HG03571 (cell line): ENCODE measurements at regions not wholly inside any gene's neighbourhood (a gene's known extent, or its start where the extent isn't known, plus 50 kb on each side); places are given as distances from the start of the nearest gene placed in this dataset.
A peak's percentile ranks its signal among the peaks of the same experiment; 100 is the strongest.

Source experiments
- ATAC-seq: cut with Tn5 transposase; IDR thresholded peaks from one replicate; pipeline ENCODE4 v1.9.1; 2021; ENCODE audit not compliant: unreplicated experiment

DNA sequence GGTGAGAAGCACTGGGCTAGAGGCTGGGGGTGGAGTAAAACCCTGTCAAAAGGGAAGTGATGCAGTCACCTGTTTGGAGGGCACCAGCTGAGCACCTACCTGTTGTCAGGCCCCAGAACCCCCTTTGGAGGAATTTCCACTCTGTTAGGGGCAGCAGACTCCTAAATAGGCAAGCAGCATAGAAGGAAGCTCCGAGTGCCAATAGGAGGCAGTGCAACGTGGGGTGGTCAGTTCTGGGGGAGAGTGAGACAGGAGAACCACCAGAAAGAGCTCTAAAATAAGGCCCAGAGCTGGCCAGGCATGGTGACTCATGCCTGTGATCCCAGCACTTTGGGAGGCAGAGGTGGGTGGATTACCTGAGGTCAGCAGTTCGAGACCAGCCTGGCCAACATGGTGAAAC is 203.7 kb upstream of the ZC3H12A start:
- ATAC-seq = no peak

- no peak for ATAC-seq
Observed at GRCh38 chr1:37272626-37273025, 201.8 kb upstream of the ZC3H12A start.

GRCh38 chr1:37274486-37274885 is 199.9 kb upstream of the ZC3H12A start:
- no peak for ATAC-seq

GRCh38 chr1:37274938-37275631 is 199.3 kb upstream of the ZC3H12A start:
- no peak for ATAC-seq

GRCh38 chr1:37277366-37277765 is 197.0 kb upstream of the ZC3H12A start:
- no peak for ATAC-seq

DNA sequence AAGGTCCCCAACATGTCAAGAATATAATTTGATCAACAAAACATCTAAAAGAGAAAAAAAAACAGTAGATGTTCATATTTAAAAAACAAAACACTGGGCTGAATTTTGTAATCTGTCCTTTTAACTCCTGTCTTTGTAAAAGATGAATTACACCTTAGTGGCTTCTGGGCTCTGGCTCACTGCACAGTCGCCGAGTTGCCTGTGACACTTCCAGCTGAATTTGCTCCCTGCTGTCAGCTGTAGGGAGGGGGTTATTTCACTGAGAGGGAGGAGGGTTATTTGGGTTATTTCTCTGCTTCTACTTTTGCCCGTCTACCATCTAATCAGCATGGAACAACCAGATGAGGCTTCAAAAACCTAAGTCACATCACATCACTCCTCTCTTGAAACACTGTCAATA is 193.0 kb upstream of the ZC3H12A start:
- ATAC-seq = no peak

DNA sequence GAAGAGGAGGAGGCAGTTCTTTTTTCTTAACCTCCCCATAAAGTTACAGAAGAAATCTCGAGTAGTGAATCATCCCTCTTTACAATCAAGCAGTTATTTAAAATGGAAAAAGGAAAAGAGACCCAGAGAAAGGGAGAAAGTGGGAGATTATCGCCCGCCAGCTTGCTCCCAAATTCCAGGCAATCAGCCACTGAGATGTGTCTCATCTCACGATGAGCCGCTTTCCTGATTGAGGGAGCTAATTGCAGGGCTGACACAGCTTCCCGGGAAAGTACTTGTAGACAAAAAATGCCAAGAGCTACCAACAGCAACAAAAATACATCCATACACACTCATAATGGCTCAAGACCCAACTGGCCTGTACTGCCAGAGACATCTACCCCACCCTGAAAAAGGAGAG is 191.6 kb upstream of the ZC3H12A start:
- ATAC-seq = no peak

GRCh38 chr1:37284053-37284452 is 190.3 kb upstream of the ZC3H12A start:
- no peak for ATAC-seq

DNA sequence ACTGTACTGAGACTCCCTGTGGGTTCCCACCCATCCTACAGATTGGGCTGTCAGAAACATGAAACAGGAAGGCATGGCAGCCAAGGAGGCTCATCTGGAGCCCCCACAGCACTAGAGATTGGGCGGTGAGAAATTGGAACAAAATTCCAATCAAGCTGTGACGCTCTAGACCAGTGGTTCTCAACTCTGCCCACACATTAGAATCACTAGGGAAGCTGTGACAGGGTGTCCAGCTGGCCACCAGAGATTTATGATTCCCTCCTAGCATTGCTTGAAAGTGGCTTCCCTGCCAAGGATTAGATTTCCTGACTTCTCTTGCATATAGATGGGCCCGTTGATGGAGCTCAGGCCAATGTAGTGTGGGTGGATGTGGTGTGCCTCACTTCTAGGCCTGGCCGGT is 187.5 kb upstream of the ZC3H12A start:
- no peak for ATAC-seq

- ATAC-seq = peak; percentile 93
Observed at GRCh38 chr1:37288900-37289299, 185.5 kb upstream of the ZC3H12A start.

DNA sequence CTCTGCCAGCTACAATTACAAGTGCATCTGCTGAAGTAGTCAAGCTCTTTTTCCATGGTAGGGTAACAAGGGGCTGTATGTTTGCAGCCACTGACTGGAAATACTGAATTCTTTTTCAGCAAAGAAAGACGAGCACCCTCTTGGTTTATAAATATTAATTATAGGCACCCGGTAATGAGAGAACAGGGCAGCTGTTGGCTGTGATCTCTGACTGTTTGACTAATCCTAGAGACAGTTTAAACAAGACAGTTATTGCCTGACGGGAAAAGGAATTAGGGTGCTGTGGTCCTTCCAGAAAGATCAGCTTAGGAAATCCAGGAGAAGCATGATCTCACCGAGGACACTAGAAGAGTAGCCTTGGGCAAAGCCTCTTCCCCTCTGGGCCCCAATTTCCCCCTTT is 183.7 kb upstream of the ZC3H12A start:
- no peak for ATAC-seq

DNA sequence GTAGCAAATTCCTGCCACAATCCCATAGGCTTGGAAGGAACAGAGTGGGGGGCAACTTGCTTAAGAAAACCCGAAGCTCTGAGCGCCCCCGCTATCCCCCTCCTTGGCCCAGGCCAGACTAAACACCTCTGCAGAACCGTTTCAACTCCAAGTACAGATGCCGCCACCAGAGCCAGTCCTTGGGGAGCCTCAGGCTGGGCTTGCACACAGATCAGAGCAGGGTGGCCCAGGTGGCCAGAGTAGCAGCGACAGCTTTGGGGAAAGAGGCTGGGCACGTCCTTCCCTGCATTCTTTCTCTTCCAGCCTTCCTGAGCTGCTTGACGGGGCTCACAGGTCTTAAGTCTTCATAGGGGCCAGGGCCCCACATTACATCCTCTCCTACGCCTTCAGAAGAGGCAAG is 181.6 kb upstream of the ZC3H12A start:
- ATAC-seq = no peak

- no peak for ATAC-seq
Observed at GRCh38 chr1:37294096-37294495, 180.3 kb upstream of the ZC3H12A start.

DNA sequence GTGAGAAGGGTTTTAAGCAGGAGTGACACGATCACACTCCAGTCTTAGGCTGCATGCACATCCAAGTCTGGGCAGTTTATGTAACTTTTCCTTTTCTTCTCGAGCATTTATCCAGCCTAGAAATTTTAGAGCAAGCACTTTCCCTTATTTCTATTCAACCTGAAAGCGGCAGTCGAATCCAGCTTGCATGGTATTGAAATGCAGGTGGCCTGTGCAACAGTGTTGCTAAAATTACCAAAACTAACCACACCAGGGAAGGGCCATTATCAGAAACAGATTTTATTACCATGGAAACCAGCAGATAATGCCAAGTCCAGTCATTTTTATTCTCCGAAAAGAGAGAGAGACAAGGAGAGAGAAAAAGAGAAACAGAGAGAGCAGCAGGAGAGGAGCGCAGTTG is 179.9 kb upstream of the ZC3H12A start:
- no peak for ATAC-seq

DNA sequence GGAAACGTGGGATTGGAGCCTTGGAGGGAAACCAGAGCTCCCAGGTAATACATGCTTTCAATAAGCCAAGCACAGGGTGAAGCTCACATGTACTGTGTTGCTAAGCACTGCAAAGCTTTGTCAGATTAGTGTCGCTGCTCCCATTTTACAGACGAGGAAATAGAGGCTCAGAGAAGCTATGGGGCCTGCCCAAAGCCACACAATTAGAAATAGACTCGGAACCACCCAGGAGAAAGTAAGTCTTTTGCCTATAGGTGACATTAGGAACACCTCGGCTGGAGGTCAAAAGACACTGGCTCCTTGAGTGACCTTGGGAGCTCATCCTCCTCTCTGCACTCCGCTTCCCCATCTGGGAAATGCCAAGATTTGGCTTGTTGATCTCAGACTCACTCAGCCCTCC is 175.6 kb upstream of the ZC3H12A start:
- ATAC-seq = no peak

GRCh38 chr1:37299216-37299615 is 175.2 kb upstream of the ZC3H12A start:
- ATAC-seq = no peak

- ATAC-seq = no peak
Observed at GRCh38 chr1:37303884-37304574, 170.4 kb upstream of the ZC3H12A start.

GRCh38 chr1:37305108-37305507 is 169.3 kb upstream of the ZC3H12A start:
- ATAC-seq = no peak

DNA sequence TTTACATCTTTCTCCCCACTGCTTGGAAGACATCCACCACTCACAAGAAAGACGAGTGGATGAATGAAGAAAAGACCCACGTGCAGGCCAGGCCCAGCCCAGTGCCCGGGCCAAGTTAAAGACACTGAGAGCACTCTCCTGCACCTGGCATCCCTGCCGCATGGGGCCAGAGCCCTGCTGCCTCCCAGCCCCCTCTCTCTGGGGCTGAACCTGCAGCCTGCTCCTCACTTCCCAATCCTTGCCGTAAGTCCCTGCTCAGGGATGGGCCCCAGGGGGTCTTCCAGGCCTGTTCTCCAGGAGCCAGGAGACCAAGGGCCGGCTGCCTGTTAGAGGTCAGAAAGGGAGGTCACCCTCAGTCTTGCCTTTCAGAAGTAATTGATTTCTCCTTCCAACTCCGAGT is 168.5 kb upstream of the ZC3H12A start:
- ATAC-seq = no peak

- no peak for ATAC-seq
Observed at GRCh38 chr1:37306461-37306860, 167.9 kb upstream of the ZC3H12A start.

DNA sequence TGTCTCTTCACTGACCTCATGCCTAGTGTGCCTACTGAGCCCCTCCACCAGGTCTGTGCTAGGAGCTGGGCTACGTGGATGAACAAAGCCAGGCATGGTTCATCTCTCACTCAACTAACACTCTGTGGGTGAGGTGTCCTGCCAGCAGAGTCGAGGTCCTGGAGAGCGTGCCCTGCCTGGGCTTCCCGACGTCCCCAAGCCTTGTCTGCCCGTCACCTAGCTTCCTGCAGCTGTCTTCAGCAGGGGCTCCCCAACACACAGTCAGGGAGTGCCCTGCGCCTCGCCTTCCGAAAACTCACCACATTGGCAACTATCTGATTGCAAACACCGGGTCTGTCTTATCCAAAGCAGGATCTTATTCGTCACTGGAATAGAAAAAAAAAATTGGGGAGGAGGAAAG is 167.5 kb upstream of the ZC3H12A start:
- ATAC-seq = no peak

DNA sequence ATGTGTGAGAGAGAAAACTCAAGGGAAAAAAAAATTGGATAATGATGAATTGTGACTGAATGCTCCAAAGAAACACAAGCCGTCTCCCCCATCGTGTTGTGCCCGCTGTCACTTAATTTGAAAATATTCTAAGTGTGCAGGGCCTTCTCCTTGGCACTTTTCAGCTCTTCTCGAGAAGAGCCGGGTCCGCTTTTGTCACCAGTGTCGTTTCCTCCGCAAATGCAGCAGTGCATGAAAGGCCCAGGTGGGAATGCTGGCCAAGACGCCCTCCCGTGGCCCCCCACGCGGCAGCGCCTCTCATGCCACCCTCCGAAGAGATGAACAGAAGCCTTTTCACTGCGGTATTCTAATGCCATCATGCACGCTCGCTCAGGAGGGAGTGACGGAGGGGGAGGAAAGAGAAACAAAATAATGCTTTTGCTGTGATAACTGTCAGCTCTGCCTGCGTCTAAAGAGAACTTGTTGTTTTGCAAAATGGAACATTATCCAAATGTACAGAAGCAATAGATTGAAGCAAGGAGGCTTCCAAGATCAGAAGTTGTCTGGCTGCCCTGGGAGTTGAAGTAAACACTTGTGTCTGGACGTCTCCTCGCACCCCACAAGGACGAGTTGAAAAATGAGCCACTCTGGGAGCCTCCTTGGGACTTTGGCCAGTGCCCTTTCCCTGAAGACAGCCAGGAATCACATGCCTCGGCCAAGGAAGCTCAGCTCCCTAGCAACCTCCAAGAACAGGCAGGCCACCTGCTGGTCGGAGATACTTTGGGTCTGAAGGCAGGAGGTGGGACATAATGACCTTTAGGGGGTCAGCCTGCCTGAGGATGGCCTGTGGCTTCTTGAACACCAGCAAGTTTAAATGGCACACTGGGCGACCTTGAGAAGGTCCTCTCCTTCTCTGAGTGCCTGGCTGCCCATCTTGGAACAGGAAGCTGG is 166.1 kb upstream of the ZC3H12A start:
- ATAC-seq = no peak
